HCT116 (cell line): ENCODE measurements at regions not wholly inside any gene's neighbourhood (a gene's known extent, or its start where the extent isn't known, plus 50 kb on each side); places are given as distances from the start of the nearest gene placed in this dataset.

Experiments
- EGR1 ChIP-seq: IDR thresholded peaks from 2 replicates; pipeline ENCODE4 v1.6.1; 2012; ENCODE audit warnings: low read depth
- EZH2phosphoT487 ChIP-seq: fragments of 200-600 bp; IDR thresholded peaks from 2 replicates; pipeline ENCODE4 v1.6.1; 2018; ENCODE audit warnings: antibody characterized with exemption, borderline replicate concordance
- POLR2A ChIP-seq: IDR thresholded peaks from 2 replicates; pipeline ENCODE4 v1.7.0; 2011; ENCODE audit warnings: borderline replicate concordance; ENCODE audit not compliant: insufficient read depth, insufficient read length; ENCODE audit errors: extremely low read depth
- POLR2AphosphoS5 ChIP-seq: IDR thresholded peaks from 2 replicates; pipeline ENCODE4 v1.6.1; 2011; ENCODE audit warnings: mild to moderate bottlenecking, low read depth, low read length, moderate library complexity
- RAD21 ChIP-seq: IDR thresholded peaks from 2 replicates; pipeline ENCODE4 v1.6.1; 2012; ENCODE audit warnings: low read depth, mild to moderate bottlenecking
- SIN3A ChIP-seq: IDR thresholded peaks from 2 replicates; pipeline ENCODE4 v1.6.1; 2012; ENCODE audit warnings: low read depth
- SP1 ChIP-seq: IDR thresholded peaks from 2 replicates; pipeline ENCODE4 v1.6.1; 2012; ENCODE audit warnings: low read depth
- TCF7L2 ChIP-seq: IDR thresholded peaks from 2 replicates; pipeline ENCODE4 v1.7.0; 2011; ENCODE audit warnings: borderline replicate concordance, inconsistent platforms; ENCODE audit not compliant: insufficient read depth, insufficient read length; ENCODE audit errors: extremely low read depth
- YY1 ChIP-seq: IDR thresholded peaks from 2 replicates; pipeline ENCODE4 v1.6.1; 2011; ENCODE audit warnings: low read length, low read depth, moderate library complexity, mild to moderate bottlenecking; ENCODE audit not compliant: insufficient replicate concordance; ENCODE audit errors: extremely low read depth
- ZNF274 ChIP-seq: fragments of 200-500 bp; sonication (Bioruptor generic); IDR thresholded peaks from 2 replicates; pipeline ENCODE4 v1.6.1; 2014; ENCODE audit warnings: mild to moderate bottlenecking, low read depth, low read length, inconsistent platforms
- TF ChIP-seq, protein P1 (sequence below), 3 experiments: fragments of 200-600 bp in 1 of 3; sonication (generic) in 1 of 3; IDR thresholded peaks in 2 of 3; conservative IDR thresholded peaks in 1 of 3; 2 replicates each; pipeline ENCODE4 v1.5.1; 2012 to 2017; ENCODE audit warnings: low read depth in 2 of 3, low read length in 2 of 3, antibody characterized with exemption in 1 of 3, borderline replicate concordance in 1 of 3, control low read depth in 1 of 3, mild to moderate bottlenecking in 1 of 3, mixed read lengths in 1 of 3, mixed run types in 1 of 3, moderate library complexity in 1 of 3; ENCODE audit not compliant: insufficient read depth in 1 of 3
- TF ChIP-seq, protein P2 (sequence below): IDR thresholded peaks from 2 replicates; pipeline ENCODE4 v1.6.1; 2012; ENCODE audit warnings: low read depth
- TF ChIP-seq, protein P3 (sequence below): IDR thresholded peaks from 2 replicates; pipeline ENCODE4 v1.6.1; 2012

DNA sequence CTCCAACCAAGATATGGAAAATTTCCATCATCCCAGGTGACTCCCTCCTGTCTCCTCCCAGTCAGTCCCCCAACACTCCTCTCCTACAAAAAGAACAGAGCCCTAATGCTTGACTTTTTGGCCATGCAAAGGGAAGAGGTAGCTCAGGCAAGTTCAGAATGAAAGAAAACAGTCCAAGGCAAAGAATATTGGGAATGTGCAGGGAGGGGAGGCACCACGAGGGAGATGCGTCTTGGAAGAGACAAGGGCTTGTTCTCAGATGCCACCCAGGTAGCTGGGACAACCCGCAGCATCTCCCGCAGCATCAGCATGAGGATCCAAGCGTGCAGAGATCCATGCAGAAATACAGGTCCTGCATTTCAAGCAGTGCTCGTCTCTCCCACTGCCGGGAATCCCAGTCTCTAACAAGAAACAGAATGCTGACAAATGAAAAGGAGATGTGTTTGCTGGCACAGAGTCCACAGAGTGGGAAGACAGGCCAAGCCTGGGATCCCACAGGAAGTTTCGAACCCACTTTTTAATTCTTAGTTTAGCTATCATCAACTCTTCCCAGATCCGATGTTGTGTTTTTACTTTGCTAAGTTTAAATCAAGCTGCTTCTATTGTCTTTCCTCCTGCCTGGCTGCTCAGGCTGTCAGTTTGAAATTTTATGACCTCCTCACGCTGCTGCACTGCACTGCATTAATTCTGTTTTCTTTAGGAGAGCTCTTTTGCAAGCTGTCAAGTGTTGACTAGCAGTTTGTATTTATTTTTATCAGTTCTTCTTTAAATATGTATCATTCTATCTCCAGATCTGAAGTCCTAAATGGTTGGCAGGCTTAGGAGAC lies 86.8 kb upstream of the OSMR start:
- TF ChIP-seq, protein P1, sequence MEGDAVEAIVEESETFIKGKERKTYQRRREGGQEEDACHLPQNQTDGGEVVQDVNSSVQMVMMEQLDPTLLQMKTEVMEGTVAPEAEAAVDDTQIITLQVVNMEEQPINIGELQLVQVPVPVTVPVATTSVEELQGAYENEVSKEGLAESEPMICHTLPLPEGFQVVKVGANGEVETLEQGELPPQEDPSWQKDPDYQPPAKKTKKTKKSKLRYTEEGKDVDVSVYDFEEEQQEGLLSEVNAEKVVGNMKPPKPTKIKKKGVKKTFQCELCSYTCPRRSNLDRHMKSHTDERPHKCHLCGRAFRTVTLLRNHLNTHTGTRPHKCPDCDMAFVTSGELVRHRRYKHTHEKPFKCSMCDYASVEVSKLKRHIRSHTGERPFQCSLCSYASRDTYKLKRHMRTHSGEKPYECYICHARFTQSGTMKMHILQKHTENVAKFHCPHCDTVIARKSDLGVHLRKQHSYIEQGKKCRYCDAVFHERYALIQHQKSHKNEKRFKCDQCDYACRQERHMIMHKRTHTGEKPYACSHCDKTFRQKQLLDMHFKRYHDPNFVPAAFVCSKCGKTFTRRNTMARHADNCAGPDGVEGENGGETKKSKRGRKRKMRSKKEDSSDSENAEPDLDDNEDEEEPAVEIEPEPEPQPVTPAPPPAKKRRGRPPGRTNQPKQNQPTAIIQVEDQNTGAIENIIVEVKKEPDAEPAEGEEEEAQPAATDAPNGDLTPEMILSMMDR (IDR thresholded peaks at IDR 0.05 in 2 of 3, conservative IDR thresholded peaks at IDR 0.05 in 1 of 3; ENCODE audit: borderline replicate concordance in 1 of 3, insufficient read depth in 1 of 3, low read depth in 2 of 3, low read length in 2 of 3): no peak
- TF ChIP-seq, protein P2, sequence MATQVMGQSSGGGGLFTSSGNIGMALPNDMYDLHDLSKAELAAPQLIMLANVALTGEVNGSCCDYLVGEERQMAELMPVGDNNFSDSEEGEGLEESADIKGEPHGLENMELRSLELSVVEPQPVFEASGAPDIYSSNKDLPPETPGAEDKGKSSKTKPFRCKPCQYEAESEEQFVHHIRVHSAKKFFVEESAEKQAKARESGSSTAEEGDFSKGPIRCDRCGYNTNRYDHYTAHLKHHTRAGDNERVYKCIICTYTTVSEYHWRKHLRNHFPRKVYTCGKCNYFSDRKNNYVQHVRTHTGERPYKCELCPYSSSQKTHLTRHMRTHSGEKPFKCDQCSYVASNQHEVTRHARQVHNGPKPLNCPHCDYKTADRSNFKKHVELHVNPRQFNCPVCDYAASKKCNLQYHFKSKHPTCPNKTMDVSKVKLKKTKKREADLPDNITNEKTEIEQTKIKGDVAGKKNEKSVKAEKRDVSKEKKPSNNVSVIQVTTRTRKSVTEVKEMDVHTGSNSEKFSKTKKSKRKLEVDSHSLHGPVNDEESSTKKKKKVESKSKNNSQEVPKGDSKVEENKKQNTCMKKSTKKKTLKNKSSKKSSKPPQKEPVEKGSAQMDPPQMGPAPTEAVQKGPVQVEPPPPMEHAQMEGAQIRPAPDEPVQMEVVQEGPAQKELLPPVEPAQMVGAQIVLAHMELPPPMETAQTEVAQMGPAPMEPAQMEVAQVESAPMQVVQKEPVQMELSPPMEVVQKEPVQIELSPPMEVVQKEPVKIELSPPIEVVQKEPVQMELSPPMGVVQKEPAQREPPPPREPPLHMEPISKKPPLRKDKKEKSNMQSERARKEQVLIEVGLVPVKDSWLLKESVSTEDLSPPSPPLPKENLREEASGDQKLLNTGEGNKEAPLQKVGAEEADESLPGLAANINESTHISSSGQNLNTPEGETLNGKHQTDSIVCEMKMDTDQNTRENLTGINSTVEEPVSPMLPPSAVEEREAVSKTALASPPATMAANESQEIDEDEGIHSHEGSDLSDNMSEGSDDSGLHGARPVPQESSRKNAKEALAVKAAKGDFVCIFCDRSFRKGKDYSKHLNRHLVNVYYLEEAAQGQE: no peak
- TF ChIP-seq RAD21: no peak
- TF ChIP-seq YY1: no peak
- TF ChIP-seq SP1: no peak
- TF ChIP-seq, protein P3, sequence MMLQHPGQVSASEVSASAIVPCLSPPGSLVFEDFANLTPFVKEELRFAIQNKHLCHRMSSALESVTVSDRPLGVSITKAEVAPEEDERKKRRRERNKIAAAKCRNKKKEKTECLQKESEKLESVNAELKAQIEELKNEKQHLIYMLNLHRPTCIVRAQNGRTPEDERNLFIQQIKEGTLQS: no peak
- TF ChIP-seq POLR2A: no peak
- TF ChIP-seq TCF7L2: no peak
- no peak for TF ChIP-seq SIN3A
- TF ChIP-seq POLR2AphosphoS5: no peak
- no peak for TF ChIP-seq ZNF274
- TF ChIP-seq EZH2phosphoT487: no peak
- no peak for TF ChIP-seq EGR1
